HEK293 (cell line): ENCODE measurements at regions not wholly inside any gene's neighbourhood (a gene's known extent, or its start where the extent isn't known, plus 50 kb on each side); places are given as distances from the start of the nearest gene placed in this dataset.

Experiments used
- BCL11A ChIP-seq: fragments of 450-650 bp; formaldehyde crosslinking; IDR thresholded peaks from 2 replicates; pipeline ENCODE4 v1.5.1; 2016; ENCODE audit warnings: low read depth, missing biosample characterization, missing genetic modification characterization
- BCL11B ChIP-seq: fragments of 450-650 bp; formaldehyde crosslinking; IDR thresholded peaks from 2 replicates; pipeline ENCODE4 v1.5.1; 2016; ENCODE audit warnings: low read depth, missing biosample characterization, missing genetic modification characterization
- FEZF1 ChIP-seq: fragments of 450-650 bp; formaldehyde crosslinking; IDR thresholded peaks from 2 replicates; pipeline ENCODE4 v1.5.1; 2016; ENCODE audit warnings: missing biosample characterization, missing genetic modification characterization
- HOXA7 ChIP-seq: sonication (generic); formaldehyde crosslinking; IDR thresholded peaks from 2 replicates; pipeline ENCODE4 v1.8.1; 2022; ENCODE audit warnings: missing genetic modification reagents, borderline replicate concordance
- IKZF3 ChIP-seq: fragments of 450-650 bp; IDR thresholded peaks from 2 replicates; pipeline ENCODE4 v1.5.0; 2018; ENCODE audit warnings: missing biosample characterization, mild to moderate bottlenecking, missing genetic modification characterization, moderate library complexity
- KLF16 ChIP-seq: fragments of 450-650 bp; formaldehyde crosslinking; IDR thresholded peaks from 2 replicates; pipeline ENCODE4 v1.5.1; 2017; ENCODE audit warnings: missing biosample characterization, missing genetic modification characterization
- SCRT2 ChIP-seq: fragments of 450-650 bp; formaldehyde crosslinking; IDR thresholded peaks from 2 replicates; pipeline ENCODE4 v1.5.1; 2016; ENCODE audit warnings: missing biosample characterization, missing genetic modification characterization
- TCF7L2 ChIP-seq: IDR thresholded peaks from 2 replicates; pipeline ENCODE4 v1.6.1; 2011; ENCODE audit warnings: low read depth, mild to moderate bottlenecking, inconsistent platforms, low read length, moderate library complexity, borderline replicate concordance
- YY2 ChIP-seq: fragments of 450-650 bp; formaldehyde crosslinking; IDR thresholded peaks from 2 replicates; pipeline ENCODE4 v1.5.1; 2016; ENCODE audit warnings: missing biosample characterization, missing genetic modification characterization
- ZBTB21 ChIP-seq: fragments of 450-650 bp; formaldehyde crosslinking; IDR thresholded peaks from 2 replicates; pipeline ENCODE4 v1.5.1; 2017; ENCODE audit warnings: missing biosample characterization, missing genetic modification characterization
- ZNF121 ChIP-seq: fragments of 450-650 bp; formaldehyde crosslinking; IDR thresholded peaks from 2 replicates; pipeline ENCODE4 v1.5.1; 2016; ENCODE audit warnings: missing biosample characterization, missing genetic modification characterization
- ZNF140 ChIP-seq: fragments of 450-650 bp; formaldehyde crosslinking; IDR thresholded peaks from 2 replicates; pipeline ENCODE4 v1.5.1; 2016; ENCODE audit warnings: missing biosample characterization, missing genetic modification characterization
- ZNF155 ChIP-seq: fragments of 450-650 bp; formaldehyde crosslinking; IDR thresholded peaks from 2 replicates; pipeline ENCODE4 v1.5.1; 2016; ENCODE audit warnings: missing biosample characterization, missing genetic modification characterization
- ZNF23 ChIP-seq: fragments of 450-650 bp; formaldehyde crosslinking; IDR thresholded peaks from 2 replicates; pipeline ENCODE4 v1.5.1; 2016; ENCODE audit warnings: missing biosample characterization, missing genetic modification characterization, borderline replicate concordance
- ZNF239 ChIP-seq: fragments of 450-650 bp; formaldehyde crosslinking; IDR thresholded peaks from 2 replicates; pipeline ENCODE4 v1.5.1; 2016; ENCODE audit warnings: missing biosample characterization, missing genetic modification characterization
- ZNF274 ChIP-seq, 2 experiments: fragments of 200-500 bp in 1 of 2; fragments of 450-650 bp in 1 of 2; sonication (Bioruptor generic) in 1 of 2; formaldehyde crosslinking in 1 of 2; IDR thresholded peaks; 2 replicates each; pipeline versions ENCODE4 v1.5.1 to v1.6.1; 2014 to 2016; ENCODE audit warnings: borderline replicate concordance in 1 of 2, inconsistent platforms in 1 of 2, low read length in 1 of 2, missing biosample characterization in 1 of 2, missing genetic modification characterization in 1 of 2
- ZNF335 ChIP-seq: fragments of 450-650 bp; formaldehyde crosslinking; conservative IDR thresholded peaks from 2 replicates; pipeline ENCODE4 v1.5.1; 2016; ENCODE audit warnings: missing biosample characterization, missing genetic modification characterization
- ZNF366 ChIP-seq: fragments of 450-650 bp; formaldehyde crosslinking; conservative IDR thresholded peaks from 2 replicates; pipeline ENCODE4 v1.5.1; 2016; ENCODE audit warnings: missing biosample characterization, missing genetic modification characterization
- ZNF423 ChIP-seq: fragments of 450-650 bp; formaldehyde crosslinking; IDR thresholded peaks from 2 replicates; pipeline ENCODE4 v1.5.1; 2016; ENCODE audit warnings: missing biosample characterization, missing genetic modification characterization
- ZNF529 ChIP-seq: fragments of 450-650 bp; formaldehyde crosslinking; IDR thresholded peaks from 2 replicates; pipeline ENCODE4 v1.5.1; 2017; ENCODE audit warnings: missing genetic modification characterization, missing biosample characterization; ENCODE audit not compliant: insufficient replicate concordance
- ZNF560 ChIP-seq: fragments of 450-650 bp; formaldehyde crosslinking; IDR thresholded peaks from 2 replicates; pipeline ENCODE4 v1.5.1; 2017; ENCODE audit warnings: missing biosample characterization, missing genetic modification characterization, borderline replicate concordance
- ZNF585B ChIP-seq: fragments of 450-650 bp; formaldehyde crosslinking; IDR thresholded peaks from 2 replicates; pipeline ENCODE4 v1.5.1; 2016; ENCODE audit warnings: missing biosample characterization, missing genetic modification characterization
- ZNF624 ChIP-seq: fragments of 450-650 bp; formaldehyde crosslinking; IDR thresholded peaks from 2 replicates; pipeline ENCODE4 v1.5.1; 2017; ENCODE audit warnings: missing biosample characterization, missing genetic modification characterization
- ZNF660 ChIP-seq: fragments of 450-650 bp; IDR thresholded peaks from 2 replicates; pipeline ENCODE4 v1.5.1; 2018; ENCODE audit warnings: missing biosample characterization, mild to moderate bottlenecking, missing genetic modification characterization
- ZNF670 ChIP-seq: fragments of 450-650 bp; formaldehyde crosslinking; IDR thresholded peaks from 2 replicates; pipeline ENCODE4 v1.5.1; 2016; ENCODE audit warnings: missing biosample characterization, missing genetic modification characterization, low read depth
- ZSCAN16 ChIP-seq: fragments of 450-650 bp; formaldehyde crosslinking; IDR thresholded peaks from 2 replicates; pipeline ENCODE4 v1.5.1; 2016; ENCODE audit warnings: missing biosample characterization, missing genetic modification characterization
- ZSCAN30 ChIP-seq: fragments of 450-650 bp; IDR thresholded peaks from 2 replicates; pipeline ENCODE4 v1.5.1; 2018; ENCODE audit warnings: missing biosample characterization, mild to moderate bottlenecking, missing genetic modification characterization, moderate library complexity
- ZXDB ChIP-seq: fragments of 450-650 bp; formaldehyde crosslinking; IDR thresholded peaks from 2 replicates; pipeline ENCODE4 v1.5.1; 2016; ENCODE audit warnings: missing biosample characterization, missing genetic modification characterization
- TF ChIP-seq, protein P1 (sequence below): fragments of 450-650 bp; formaldehyde crosslinking; IDR thresholded peaks from 2 replicates; pipeline ENCODE4 v1.5.1; 2016; ENCODE audit warnings: missing biosample characterization, missing genetic modification characterization
- TF ChIP-seq, protein P2 (sequence below): fragments of 450-650 bp; formaldehyde crosslinking; optimal IDR thresholded peaks from 2 replicates; pipeline ENCODE3; 2016; ENCODE audit warnings: missing biosample characterization, mild to moderate bottlenecking, missing genetic modification characterization
- TF ChIP-seq, protein P3 (sequence below): fragments of 450-650 bp; formaldehyde crosslinking; IDR thresholded peaks from 2 replicates; pipeline ENCODE4 v1.5.1; 2016; ENCODE audit warnings: missing biosample characterization, missing genetic modification characterization
- TF ChIP-seq, protein P4 (sequence below): fragments of 450-650 bp; formaldehyde crosslinking; IDR thresholded peaks from 2 replicates; pipeline ENCODE4 v1.5.1; 2016; ENCODE audit warnings: missing biosample characterization, missing genetic modification characterization
- TF ChIP-seq, protein P5 (sequence below): fragments of 450-650 bp; formaldehyde crosslinking; IDR thresholded peaks from 2 replicates; pipeline ENCODE4 v1.5.1; 2017; ENCODE audit warnings: missing biosample characterization, missing genetic modification characterization

DNA sequence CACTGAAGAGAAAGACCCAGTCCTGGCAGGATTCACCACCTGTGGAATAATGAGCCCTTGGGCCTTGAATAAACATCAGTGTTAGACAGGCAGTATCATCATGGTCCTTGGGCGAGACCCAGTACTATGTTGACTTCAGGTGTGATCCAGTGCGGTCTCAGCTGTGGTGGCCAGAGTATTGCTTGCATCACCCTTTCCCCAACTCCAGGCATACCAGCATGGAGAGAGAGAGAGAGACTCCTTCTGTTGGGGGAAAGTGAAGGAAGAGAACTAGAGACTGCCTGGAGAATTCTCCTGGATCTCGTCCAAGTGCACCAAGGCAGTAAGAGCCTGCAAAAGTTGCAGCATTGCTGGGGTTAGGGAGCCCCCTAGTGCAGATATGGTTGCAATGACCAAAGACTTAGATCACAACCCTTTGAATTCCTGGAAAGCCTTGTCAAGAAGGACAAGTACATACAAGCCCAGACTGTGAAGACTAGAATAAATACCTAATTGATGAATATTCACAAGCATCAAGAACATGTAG, 61.1 kb upstream of the VAMP7 start (continued):
- TF ChIP-seq ZSCAN30 (no peak; the same call in 1 of the 2 replicates), ZNF660 (tag by site-specific recombination) (peak; percentile 92), ZNF585B (tag by site-specific recombination) (no peak), ZNF560 (no peak), YY2 (tag by site-specific recombination) (no peak), ZNF23 (no peak), ZBTB21 (tag by site-specific recombination) (0 out of 2 replicates have a peak, but pooled peaks have one; percentile 18), ZNF335 (tag by site-specific recombination) (peak; percentile 16), ZSCAN16 (no peak), ZNF140 (tag by site-specific recombination) (no peak), HOXA7 (CRISPR knock-in tag) (no peak), ZNF274 (IDR thresholded peaks at IDR 0.05; ENCODE audit: low read length) (no peak), ZNF274 (tag by site-specific recombination; IDR thresholded peaks at IDR 0.05; ENCODE audit: borderline replicate concordance) (no peak), SCRT2 (tag by site-specific recombination) (peak; percentile 69), ZNF121 (tag by site-specific recombination) (no peak), ZNF423 (tag by site-specific recombination) (no peak), ZNF670 (tag by site-specific recombination) (no peak), TCF7L2 (no peak), FEZF1 (tag by site-specific recombination) (no peak), BCL11A (tag by site-specific recombination) (no peak), ZXDB (tag by site-specific recombination) (no peak), BCL11B (tag by site-specific recombination) (no peak), ZNF529 (tag by site-specific recombination) (no peak), ZNF366 (tag by site-specific recombination) (no peak), ZNF239 (tag by site-specific recombination) (no peak), ZNF155 (tag by site-specific recombination) (no peak), IKZF3 (tag by site-specific recombination) (no peak), KLF16 (tag by site-specific recombination) (no peak), ZNF624 (tag by site-specific recombination) (no peak)
- TF ChIP-seq, protein P1, sequence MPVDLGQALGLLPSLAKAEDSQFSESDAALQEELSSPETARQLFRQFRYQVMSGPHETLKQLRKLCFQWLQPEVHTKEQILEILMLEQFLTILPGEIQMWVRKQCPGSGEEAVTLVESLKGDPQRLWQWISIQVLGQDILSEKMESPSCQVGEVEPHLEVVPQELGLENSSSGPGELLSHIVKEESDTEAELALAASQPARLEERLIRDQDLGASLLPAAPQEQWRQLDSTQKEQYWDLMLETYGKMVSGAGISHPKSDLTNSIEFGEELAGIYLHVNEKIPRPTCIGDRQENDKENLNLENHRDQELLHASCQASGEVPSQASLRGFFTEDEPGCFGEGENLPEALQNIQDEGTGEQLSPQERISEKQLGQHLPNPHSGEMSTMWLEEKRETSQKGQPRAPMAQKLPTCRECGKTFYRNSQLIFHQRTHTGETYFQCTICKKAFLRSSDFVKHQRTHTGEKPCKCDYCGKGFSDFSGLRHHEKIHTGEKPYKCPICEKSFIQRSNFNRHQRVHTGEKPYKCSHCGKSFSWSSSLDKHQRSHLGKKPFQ (tag by site-specific recombination) = no peak
- TF ChIP-seq, protein P2, sequence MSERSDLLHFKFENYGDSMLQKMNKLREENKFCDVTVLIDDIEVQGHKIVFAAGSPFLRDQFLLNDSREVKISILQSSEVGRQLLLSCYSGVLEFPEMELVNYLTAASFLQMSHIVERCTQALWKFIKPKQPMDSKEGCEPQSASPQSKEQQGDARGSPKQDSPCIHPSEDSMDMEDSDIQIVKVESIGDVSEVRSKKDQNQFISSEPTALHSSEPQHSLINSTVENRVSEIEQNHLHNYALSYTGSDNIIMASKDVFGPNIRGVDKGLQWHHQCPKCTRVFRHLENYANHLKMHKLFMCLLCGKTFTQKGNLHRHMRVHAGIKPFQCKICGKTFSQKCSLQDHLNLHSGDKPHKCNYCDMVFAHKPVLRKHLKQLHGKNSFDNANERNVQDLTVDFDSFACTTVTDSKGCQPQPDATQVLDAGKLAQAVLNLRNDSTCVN (tag by site-specific recombination) = no peak
- TF ChIP-seq, protein P3, sequence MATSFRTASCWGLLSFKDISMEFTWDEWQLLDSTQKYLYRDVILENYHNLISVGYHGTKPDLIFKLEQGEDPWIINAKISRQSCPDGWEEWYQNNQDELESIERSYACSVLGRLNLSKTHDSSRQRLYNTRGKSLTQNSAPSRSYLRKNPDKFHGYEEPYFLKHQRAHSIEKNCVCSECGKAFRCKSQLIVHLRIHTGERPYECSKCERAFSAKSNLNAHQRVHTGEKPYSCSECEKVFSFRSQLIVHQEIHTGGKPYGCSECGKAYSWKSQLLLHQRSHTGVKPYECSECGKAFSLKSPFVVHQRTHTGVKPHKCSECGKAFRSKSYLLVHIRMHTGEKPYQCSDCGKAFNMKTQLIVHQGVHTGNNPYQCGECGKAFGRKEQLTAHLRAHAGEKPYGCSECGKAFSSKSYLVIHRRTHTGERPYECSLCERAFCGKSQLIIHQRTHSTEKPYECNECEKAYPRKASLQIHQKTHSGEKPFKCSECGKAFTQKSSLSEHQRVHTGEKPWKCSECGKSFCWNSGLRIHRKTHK (tag by site-specific recombination) = 0 out of 2 replicates have a peak, but pooled peaks have one; percentile 11
- TF ChIP-seq, protein P4, sequence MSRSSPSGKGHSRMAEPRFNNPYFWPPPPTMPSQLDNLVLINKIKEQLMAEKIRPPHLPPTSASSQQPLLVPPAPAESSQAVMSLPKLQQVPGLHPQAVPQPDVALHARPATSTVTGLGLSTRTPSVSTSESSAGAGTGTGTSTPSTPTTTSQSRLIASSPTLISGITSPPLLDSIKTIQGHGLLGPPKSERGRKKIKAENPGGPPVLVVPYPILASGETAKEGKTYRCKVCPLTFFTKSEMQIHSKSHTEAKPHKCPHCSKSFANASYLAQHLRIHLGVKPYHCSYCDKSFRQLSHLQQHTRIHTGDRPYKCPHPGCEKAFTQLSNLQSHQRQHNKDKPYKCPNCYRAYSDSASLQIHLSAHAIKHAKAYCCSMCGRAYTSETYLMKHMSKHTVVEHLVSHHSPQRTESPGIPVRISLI (tag by site-specific recombination) = no peak
- TF ChIP-seq, protein P5, sequence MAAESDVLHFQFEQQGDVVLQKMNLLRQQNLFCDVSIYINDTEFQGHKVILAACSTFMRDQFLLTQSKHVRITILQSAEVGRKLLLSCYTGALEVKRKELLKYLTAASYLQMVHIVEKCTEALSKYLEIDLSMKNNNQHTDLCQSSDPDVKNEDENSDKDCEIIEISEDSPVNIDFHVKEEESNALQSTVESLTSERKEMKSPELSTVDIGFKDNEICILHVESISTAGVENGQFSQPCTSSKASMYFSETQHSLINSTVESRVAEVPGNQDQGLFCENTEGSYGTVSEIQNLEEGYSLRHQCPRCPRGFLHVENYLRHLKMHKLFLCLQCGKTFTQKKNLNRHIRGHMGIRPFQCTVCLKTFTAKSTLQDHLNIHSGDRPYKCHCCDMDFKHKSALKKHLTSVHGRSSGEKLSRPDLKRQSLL = peak; percentile 73
